ENCODE measurements at regions not wholly inside any gene's neighbourhood (a gene's known extent, or its start where the extent isn't known, plus 50 kb on each side); places are given as distances from the start of the nearest gene placed in this dataset.

GRCh38 chrY:15546177-15546754 is 1021.9 kb downstream of the NLGN4Y start:
- no peak for TF ChIP-seq FOXP2 (optimal IDR thresholded peaks at IDR 0.05; ENCODE audit: borderline replicate concordance, extremely low read depth, extremely low read length, insufficient read depth)
- TF ChIP-seq SIN3A (IDR thresholded peaks at IDR 0.05; ENCODE audit: borderline replicate concordance, insufficient read depth, low read length), result no peak
- no peak for TF ChIP-seq POLR2AphosphoS5 (IDR thresholded peaks at IDR 0.05; ENCODE audit: low read depth, low read length)
- TF ChIP-seq TAF1 (IDR thresholded peaks at IDR 0.05; ENCODE audit: borderline replicate concordance, insufficient read depth, low read length), result no peak
- TF ChIP-seq, protein P1, sequence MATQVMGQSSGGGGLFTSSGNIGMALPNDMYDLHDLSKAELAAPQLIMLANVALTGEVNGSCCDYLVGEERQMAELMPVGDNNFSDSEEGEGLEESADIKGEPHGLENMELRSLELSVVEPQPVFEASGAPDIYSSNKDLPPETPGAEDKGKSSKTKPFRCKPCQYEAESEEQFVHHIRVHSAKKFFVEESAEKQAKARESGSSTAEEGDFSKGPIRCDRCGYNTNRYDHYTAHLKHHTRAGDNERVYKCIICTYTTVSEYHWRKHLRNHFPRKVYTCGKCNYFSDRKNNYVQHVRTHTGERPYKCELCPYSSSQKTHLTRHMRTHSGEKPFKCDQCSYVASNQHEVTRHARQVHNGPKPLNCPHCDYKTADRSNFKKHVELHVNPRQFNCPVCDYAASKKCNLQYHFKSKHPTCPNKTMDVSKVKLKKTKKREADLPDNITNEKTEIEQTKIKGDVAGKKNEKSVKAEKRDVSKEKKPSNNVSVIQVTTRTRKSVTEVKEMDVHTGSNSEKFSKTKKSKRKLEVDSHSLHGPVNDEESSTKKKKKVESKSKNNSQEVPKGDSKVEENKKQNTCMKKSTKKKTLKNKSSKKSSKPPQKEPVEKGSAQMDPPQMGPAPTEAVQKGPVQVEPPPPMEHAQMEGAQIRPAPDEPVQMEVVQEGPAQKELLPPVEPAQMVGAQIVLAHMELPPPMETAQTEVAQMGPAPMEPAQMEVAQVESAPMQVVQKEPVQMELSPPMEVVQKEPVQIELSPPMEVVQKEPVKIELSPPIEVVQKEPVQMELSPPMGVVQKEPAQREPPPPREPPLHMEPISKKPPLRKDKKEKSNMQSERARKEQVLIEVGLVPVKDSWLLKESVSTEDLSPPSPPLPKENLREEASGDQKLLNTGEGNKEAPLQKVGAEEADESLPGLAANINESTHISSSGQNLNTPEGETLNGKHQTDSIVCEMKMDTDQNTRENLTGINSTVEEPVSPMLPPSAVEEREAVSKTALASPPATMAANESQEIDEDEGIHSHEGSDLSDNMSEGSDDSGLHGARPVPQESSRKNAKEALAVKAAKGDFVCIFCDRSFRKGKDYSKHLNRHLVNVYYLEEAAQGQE (IDR thresholded peaks at IDR 0.05; ENCODE audit: insufficient read depth in 1 of 2, low read depth in 2 of 2, low read length in 2 of 2), result no peak

- TF ChIP-seq TAF1 (IDR thresholded peaks at IDR 0.05; ENCODE audit: borderline replicate concordance, insufficient read depth, low read length) (no peak), POLR2AphosphoS5 (IDR thresholded peaks at IDR 0.05; ENCODE audit: low read depth, low read length) (no peak), FOXP2 (optimal IDR thresholded peaks at IDR 0.05; ENCODE audit: borderline replicate concordance, extremely low read depth, extremely low read length, insufficient read depth) (no peak)
- TF ChIP-seq, protein P1 (IDR thresholded peaks at IDR 0.05; ENCODE audit: insufficient read depth in 1 of 2, low read depth in 2 of 2, low read length in 2 of 2), result no peak
Measured at GRCh38 chrY:15552074-15552473, 1027.7 kb downstream of the NLGN4Y start.

GRCh38 chrY:15554991-15555390 is 1030.7 kb downstream of the NLGN4Y start:
- no peak for TF ChIP-seq FOXP2 (optimal IDR thresholded peaks at IDR 0.05; ENCODE audit: borderline replicate concordance, extremely low read depth, extremely low read length, insufficient read depth)
- no peak for TF ChIP-seq TAF1 (IDR thresholded peaks at IDR 0.05; ENCODE audit: borderline replicate concordance, insufficient read depth, low read length)
- no peak for TF ChIP-seq POLR2AphosphoS5 (IDR thresholded peaks at IDR 0.05; ENCODE audit: low read depth, low read length)
- TF ChIP-seq, protein P1 (IDR thresholded peaks at IDR 0.05; ENCODE audit: insufficient read depth in 1 of 2, low read depth in 2 of 2, low read length in 2 of 2), result no peak
- TF ChIP-seq SIN3A (IDR thresholded peaks at IDR 0.05; ENCODE audit: borderline replicate concordance, insufficient read depth, low read length), result no peak

GRCh38 chrY:15559169-15559568 is 1034.8 kb downstream of the NLGN4Y start:
- TF ChIP-seq POLR2AphosphoS5 (IDR thresholded peaks at IDR 0.05; ENCODE audit: low read depth, low read length) (no peak), FOXP2 (optimal IDR thresholded peaks at IDR 0.05; ENCODE audit: borderline replicate concordance, extremely low read depth, extremely low read length, insufficient read depth) (no peak), SIN3A (IDR thresholded peaks at IDR 0.05; ENCODE audit: borderline replicate concordance, insufficient read depth, low read length) (no peak), TAF1 (IDR thresholded peaks at IDR 0.05; ENCODE audit: borderline replicate concordance, insufficient read depth, low read length) (no peak)
- TF ChIP-seq, protein P1 (IDR thresholded peaks at IDR 0.05; ENCODE audit: insufficient read depth in 1 of 2, low read depth in 2 of 2, low read length in 2 of 2), result no peak

- no peak for TF ChIP-seq FOXP2 (optimal IDR thresholded peaks at IDR 0.05; ENCODE audit: borderline replicate concordance, extremely low read depth, extremely low read length, insufficient read depth)
- TF ChIP-seq, protein P1 (IDR thresholded peaks at IDR 0.05; ENCODE audit: insufficient read depth in 1 of 2, low read depth in 2 of 2, low read length in 2 of 2), result no peak
- no peak for TF ChIP-seq TAF1 (IDR thresholded peaks at IDR 0.05; ENCODE audit: borderline replicate concordance, insufficient read depth, low read length)
Measured at GRCh38 chrY:15560840-15561239, 1036.5 kb downstream of the NLGN4Y start.

Data from PFSK-1 (cell line).